Skeletal muscle cell (primary cell): ENCODE measurements at regions not wholly inside any gene's neighbourhood (a gene's known extent, or its start where the extent isn't known, plus 50 kb on each side); places are given as distances from the start of the nearest gene placed in this dataset.

Source experiments
- DNase-seq: peaks from one replicate; pipeline ENCODE4 v3.0.0-alpha.2; 2010; ENCODE audit warnings: low read depth
- H3K4me3 ChIP-seq: 2 replicates; pipeline ENCODE4 v1.5.1; 2011; ENCODE audit warnings: low read depth, mild to moderate bottlenecking, control low read depth, low read length, moderate library complexity

GRCh38 chr9:126147936-126148870 is 178.4 kb upstream of the MVB12B start:
- DNase-seq: no peak
- no peak overlapping the region for H3K4me3 ChIP-seq

GRCh38 chr9:126148994-126149393 is 177.6 kb upstream of the MVB12B start:
- no peak overlapping the region for H3K4me3 ChIP-seq
- DNase-seq: no peak

GRCh38 chr9:126149661-126150060 is 177.0 kb upstream of the MVB12B start:
- no peak for DNase-seq
- no peak overlapping the region for H3K4me3 ChIP-seq

GRCh38 chr9:126150411-126151030 is 176.1 kb upstream of the MVB12B start:
- DNase-seq: no peak
- H3K4me3 ChIP-seq: no peak overlapping the region

- no peak overlapping the region for H3K4me3 ChIP-seq
- DNase-seq: no peak
These were observed 175.5 kb upstream of the MVB12B start for GRCh38 chr9:126151031-126151685.

- DNase-seq: no peak
These were observed 174.9 kb upstream of the MVB12B start for GRCh38 chr9:126151686-126152134.

GRCh38 chr9:126152622-126153362 is 173.8 kb upstream of the MVB12B start:
- DNase-seq: no peak

More at GRCh38 chr9:126151686-126152134, 174.9 kb upstream of the MVB12B start:
- H3K4me3 ChIP-seq: no peak overlapping the region

GRCh38 chr9:126153382-126153781 is 173.2 kb upstream of the MVB12B start:
- DNase-seq: no peak
- H3K4me3 ChIP-seq: no peak overlapping the region

More at GRCh38 chr9:126152622-126153362, 173.8 kb upstream of the MVB12B start:
- no peak overlapping the region for H3K4me3 ChIP-seq

- H3K4me3 ChIP-seq: no peak overlapping the region
- DNase-seq: no peak
These were observed 172.3 kb upstream of the MVB12B start for GRCh38 chr9:126154182-126154827.

- DNase-seq: no peak
- no peak overlapping the region for H3K4me3 ChIP-seq
These were observed 171.8 kb upstream of the MVB12B start for GRCh38 chr9:126154869-126155268.

- no peak overlapping the region for H3K4me3 ChIP-seq
- no peak for DNase-seq
These were observed 170.6 kb upstream of the MVB12B start for GRCh38 chr9:126155756-126156664.

GRCh38 chr9:126156898-126157297 is 169.7 kb upstream of the MVB12B start:
- H3K4me3 ChIP-seq: no peak overlapping the region
- no peak for DNase-seq

- no peak for DNase-seq
- H3K4me3 ChIP-seq: no peak overlapping the region
These were observed 169.2 kb upstream of the MVB12B start for GRCh38 chr9:126157423-126157822.

- H3K4me3 ChIP-seq: no peak overlapping the region
- no peak for DNase-seq
These were observed 168.6 kb upstream of the MVB12B start for GRCh38 chr9:126157826-126158587.

GRCh38 chr9:126158588-126159429 is 167.8 kb upstream of the MVB12B start:
- DNase-seq: no peak
- H3K4me3 ChIP-seq: no peak overlapping the region

- no peak overlapping the region for H3K4me3 ChIP-seq
- DNase-seq: no peak
These were observed 167.1 kb upstream of the MVB12B start for GRCh38 chr9:126159430-126160060.
